ENCODE measurements at regions not wholly inside any gene's neighbourhood (a gene's known extent, or its start where the extent isn't known, plus 50 kb on each side); places are given as distances from the start of the nearest gene placed in this dataset.

DNA sequence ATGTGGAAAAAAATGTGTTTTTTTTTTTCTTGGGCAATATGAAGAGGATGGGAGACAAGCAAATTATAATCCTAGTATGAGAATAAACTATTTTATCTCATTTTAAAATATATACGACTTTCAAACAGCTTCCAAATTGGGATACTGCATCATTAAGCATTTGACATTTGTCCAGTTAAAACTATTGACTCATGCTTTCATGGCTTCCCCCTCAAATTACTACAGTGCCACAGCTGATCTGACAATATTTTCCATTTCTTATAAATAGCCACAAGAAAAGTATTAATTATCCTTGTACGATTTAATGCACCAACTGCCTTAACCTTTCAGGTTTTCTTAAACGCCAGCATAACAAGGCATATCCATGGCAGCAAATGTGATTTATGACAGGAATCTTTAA, 1134.8 kb upstream of the ZEB2 start:
- H3K27ac ChIP-seq, result no peak overlapping the region
- TF ChIP-seq, protein P1, sequence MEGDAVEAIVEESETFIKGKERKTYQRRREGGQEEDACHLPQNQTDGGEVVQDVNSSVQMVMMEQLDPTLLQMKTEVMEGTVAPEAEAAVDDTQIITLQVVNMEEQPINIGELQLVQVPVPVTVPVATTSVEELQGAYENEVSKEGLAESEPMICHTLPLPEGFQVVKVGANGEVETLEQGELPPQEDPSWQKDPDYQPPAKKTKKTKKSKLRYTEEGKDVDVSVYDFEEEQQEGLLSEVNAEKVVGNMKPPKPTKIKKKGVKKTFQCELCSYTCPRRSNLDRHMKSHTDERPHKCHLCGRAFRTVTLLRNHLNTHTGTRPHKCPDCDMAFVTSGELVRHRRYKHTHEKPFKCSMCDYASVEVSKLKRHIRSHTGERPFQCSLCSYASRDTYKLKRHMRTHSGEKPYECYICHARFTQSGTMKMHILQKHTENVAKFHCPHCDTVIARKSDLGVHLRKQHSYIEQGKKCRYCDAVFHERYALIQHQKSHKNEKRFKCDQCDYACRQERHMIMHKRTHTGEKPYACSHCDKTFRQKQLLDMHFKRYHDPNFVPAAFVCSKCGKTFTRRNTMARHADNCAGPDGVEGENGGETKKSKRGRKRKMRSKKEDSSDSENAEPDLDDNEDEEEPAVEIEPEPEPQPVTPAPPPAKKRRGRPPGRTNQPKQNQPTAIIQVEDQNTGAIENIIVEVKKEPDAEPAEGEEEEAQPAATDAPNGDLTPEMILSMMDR (IDR thresholded peaks at IDR 0.05; ENCODE audit: low read depth, low read length), result no peak
- H3K4me3 ChIP-seq (ENCODE audit: low read depth, low read length), result no peak overlapping the region
- no peak for DNase-seq
- no peaks in the 10 kb centered on the region for H3K27me3 ChIP-seq (ENCODE audit: insufficient read depth, low read depth, severe bottlenecking)
- H3K36me3 ChIP-seq, result no peaks in the 10 kb centered on the region
- H3K9me3 ChIP-seq (ENCODE audit: severe bottlenecking), result no peaks in the 10 kb centered on the region

DNA sequence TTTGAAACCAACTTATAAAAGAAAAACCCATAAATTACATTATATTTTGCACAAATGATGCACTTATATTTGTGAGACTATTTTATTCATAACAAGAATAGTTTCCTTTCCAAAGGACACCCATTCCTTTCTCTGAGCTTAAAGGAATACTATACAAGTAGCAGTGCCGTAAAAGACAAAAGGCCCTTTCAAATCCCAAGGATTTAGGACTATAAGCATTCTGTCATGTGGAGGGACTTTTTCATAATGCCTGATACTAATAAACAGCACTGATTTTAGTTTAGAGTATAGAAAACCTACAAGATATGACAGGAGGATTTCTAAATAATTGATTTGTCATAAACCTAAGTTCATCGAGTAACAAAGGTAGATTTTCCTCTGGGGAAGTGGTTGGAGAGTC, 1134.2 kb upstream of the ZEB2 start:
- Histone ChIP-seq H3K27ac (no peak overlapping the region), H3K27me3 (ENCODE audit: insufficient read depth, low read depth, severe bottlenecking) (no peaks in the 10 kb centered on the region), H3K4me3 (ENCODE audit: low read depth, low read length) (no peak overlapping the region), H3K36me3 (no peaks in the 10 kb centered on the region), H3K9me3 (ENCODE audit: severe bottlenecking) (no peaks in the 10 kb centered on the region)
- no peak for DNase-seq
- TF ChIP-seq, protein P1 (IDR thresholded peaks at IDR 0.05; ENCODE audit: low read depth, low read length), result no peak

DNA sequence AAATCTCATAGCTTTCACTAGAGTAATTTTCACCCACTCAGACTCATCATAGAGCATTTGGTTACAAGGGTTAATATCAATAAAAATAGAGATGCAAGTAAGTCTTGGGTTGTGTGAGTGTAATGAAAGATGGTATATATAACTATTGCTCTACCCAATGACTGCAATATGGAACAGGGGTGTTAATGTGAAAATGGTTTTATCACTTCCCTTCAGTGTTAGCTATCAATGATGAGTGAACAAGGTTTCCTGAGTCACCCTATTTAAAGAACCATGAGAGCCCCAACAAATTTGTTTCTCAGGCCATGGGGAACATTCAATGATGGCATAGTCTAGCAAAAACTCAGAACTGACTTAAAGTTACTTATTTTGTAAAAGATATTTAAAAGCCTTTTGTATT, 1133.6 kb upstream of the ZEB2 start:
- H3K27ac ChIP-seq, result no peak overlapping the region
- TF ChIP-seq, protein P1 (IDR thresholded peaks at IDR 0.05; ENCODE audit: low read depth, low read length), result no peak
- H3K9me3 ChIP-seq (ENCODE audit: severe bottlenecking), result no peaks in the 10 kb centered on the region
- no peak for DNase-seq
- H3K4me3 ChIP-seq (ENCODE audit: low read depth, low read length), result no peak overlapping the region
- no peaks in the 10 kb centered on the region for H3K36me3 ChIP-seq
- H3K27me3 ChIP-seq (ENCODE audit: insufficient read depth, low read depth, severe bottlenecking), result no peaks in the 10 kb centered on the region

DNA sequence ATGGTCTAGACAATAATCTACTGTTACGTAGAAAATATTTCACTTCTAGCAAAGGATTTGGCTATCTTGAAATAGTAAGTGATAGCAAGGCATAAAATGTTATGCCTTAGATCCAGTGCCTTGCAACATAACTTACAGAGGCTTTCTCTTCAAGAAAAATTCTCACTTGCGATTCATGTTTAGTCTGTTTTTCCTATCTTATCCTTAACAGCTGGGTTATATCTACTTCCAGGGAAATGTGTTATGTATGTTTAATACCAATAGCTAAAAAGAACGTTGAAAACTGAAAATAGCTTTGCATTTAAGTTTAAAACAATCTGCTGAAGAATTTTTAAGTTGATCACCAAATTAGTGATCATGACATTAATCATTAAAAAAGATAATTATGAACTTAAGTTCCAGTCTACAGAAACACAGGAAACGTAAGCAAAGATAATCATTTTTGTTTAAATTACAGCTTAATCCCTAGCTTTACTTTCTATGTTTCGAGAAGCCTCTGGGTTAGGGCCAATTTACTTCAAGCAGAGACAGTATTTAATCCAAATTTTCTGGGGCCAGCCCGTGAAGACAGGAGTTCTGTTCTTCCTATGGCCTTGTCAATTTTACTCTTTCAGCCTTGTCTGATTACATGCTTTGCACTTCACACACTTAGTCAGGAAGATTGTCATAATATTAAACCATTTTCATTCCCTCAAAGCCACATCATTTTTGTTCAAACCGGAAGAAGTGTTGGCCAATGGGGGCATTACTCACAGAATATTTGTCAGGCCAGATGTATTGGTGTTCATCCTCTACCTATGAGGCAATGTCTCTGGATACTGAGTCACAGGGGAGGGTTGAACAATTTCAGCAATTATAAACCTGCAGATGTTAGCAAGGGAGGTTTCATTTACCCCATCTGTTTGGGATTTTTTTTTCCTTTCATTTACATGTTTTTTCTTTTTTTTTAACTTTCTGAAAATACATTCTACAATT, 1132.9 kb upstream of the ZEB2 start:
- no peak overlapping the region for H3K4me3 ChIP-seq (ENCODE audit: low read depth, low read length)
- TF ChIP-seq, protein P1 (IDR thresholded peaks at IDR 0.05; ENCODE audit: low read depth, low read length), result no peak
- H3K27me3 ChIP-seq (ENCODE audit: insufficient read depth, low read depth, severe bottlenecking), result no peaks in the 10 kb centered on the region
- H3K36me3 ChIP-seq, result no peaks in the 10 kb centered on the region
- no peak overlapping the region for H3K27ac ChIP-seq
- H3K9me3 ChIP-seq (ENCODE audit: severe bottlenecking), result no peaks in the 10 kb centered on the region
- DNase-seq, result no peak

DNA sequence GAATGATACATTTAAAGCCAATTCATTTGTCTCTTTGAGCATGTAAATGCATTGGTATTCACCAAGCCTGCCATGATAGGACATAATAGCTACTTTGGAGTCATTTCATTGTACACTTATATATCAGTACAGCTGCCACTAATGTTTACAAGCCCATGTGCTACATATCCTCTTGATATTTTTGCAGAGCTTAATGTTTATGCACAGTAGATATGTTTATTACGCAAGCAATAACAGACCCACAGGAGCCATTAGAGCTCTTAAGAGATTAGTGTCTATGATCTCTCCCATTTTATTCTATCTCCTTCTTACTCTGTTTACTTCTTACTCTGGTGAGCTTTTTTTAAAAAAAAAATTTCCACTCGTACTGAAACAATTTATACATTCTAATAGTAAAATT, 1132.1 kb upstream of the ZEB2 start:
- Histone ChIP-seq H3K4me3 (ENCODE audit: low read depth, low read length) (no peak overlapping the region), H3K36me3 (no peaks in the 10 kb centered on the region), H3K27me3 (ENCODE audit: insufficient read depth, low read depth, severe bottlenecking) (no peaks in the 10 kb centered on the region), H3K27ac (no peak overlapping the region), H3K9me3 (ENCODE audit: severe bottlenecking) (no peaks in the 10 kb centered on the region)
- DNase-seq, result no peak
- TF ChIP-seq, protein P1 (IDR thresholded peaks at IDR 0.05; ENCODE audit: low read depth, low read length), result no peak

All from WERI-Rb-1 (cell line).